Mesendoderm (in vitro differentiated cells): ENCODE measurements at regions not wholly inside any gene's neighbourhood (a gene's known extent, or its start where the extent isn't known, plus 50 kb on each side); places are given as distances from the start of the nearest gene placed in this dataset.

ENCODE experiments used
- DNase-seq: peaks from one replicate; pipeline ENCODE4 v3.0.0; 2013
- H2AK5ac ChIP-seq: 2 replicates; pipeline ENCODE4 v1.6.1; 2013; ENCODE audit warnings: low read length, inconsistent platforms
- H2BK120ac ChIP-seq: 2 replicates; pipeline ENCODE4 v1.6.1; 2013; ENCODE audit warnings: low read depth, mild to moderate bottlenecking, low read length, moderate library complexity, mixed read lengths
- H2BK15ac ChIP-seq: replicated peaks from 2 replicates; pipeline ENCODE4 v1.6.1; 2013; ENCODE audit warnings: low read depth, mild to moderate bottlenecking, moderate library complexity
- H2BK5ac ChIP-seq: 2 replicates; pipeline ENCODE4 v1.6.1; 2013; ENCODE audit warnings: low read length, inconsistent platforms
- H3K18ac ChIP-seq: 2 replicates; pipeline ENCODE4 v1.6.1; 2013; ENCODE audit warnings: mild to moderate bottlenecking, low read length, mixed read lengths
- H3K23ac ChIP-seq: one replicate; pipeline ENCODE4 v1.6.1; 2013; ENCODE audit warnings: low read length
- H3K27ac ChIP-seq: 2 replicates; pipeline ENCODE4 v1.5.1; 2013; ENCODE audit warnings: low read depth, mild to moderate bottlenecking, inconsistent platforms, low read length, moderate library complexity
- H3K27me3 ChIP-seq: 2 replicates; pipeline ENCODE4 v1.6.1; 2013; ENCODE audit warnings: low read length, control low read depth, mild to moderate bottlenecking, inconsistent platforms; ENCODE audit not compliant: insufficient read depth, poor library complexity
- H3K36me3 ChIP-seq: 2 replicates; pipeline ENCODE4 v1.6.1; 2013; ENCODE audit warnings: low read length, inconsistent platforms; ENCODE audit not compliant: control insufficient read depth, insufficient read depth
- H3K4ac ChIP-seq: one replicate; pipeline ENCODE4 v1.6.1; 2013; ENCODE audit warnings: low read depth, mild to moderate bottlenecking, low read length, moderate library complexity
- H3K4me1 ChIP-seq: 2 replicates; pipeline ENCODE4 v1.6.1; 2013; ENCODE audit warnings: low read depth, low read length, inconsistent platforms; ENCODE audit not compliant: control insufficient read depth
- H3K4me2 ChIP-seq: 2 replicates; pipeline ENCODE4 v1.6.1; 2013; ENCODE audit warnings: low read length
- H3K4me3 ChIP-seq: 2 replicates; pipeline ENCODE4 v1.5.1; 2013; ENCODE audit warnings: mild to moderate bottlenecking, low read length
- H3K56ac ChIP-seq: one replicate; pipeline ENCODE4 v1.6.1; 2013; ENCODE audit warnings: low read length
- H3K79me1 ChIP-seq: 2 replicates; pipeline ENCODE4 v1.6.1; 2013; ENCODE audit warnings: low read length, inconsistent platforms
- H3K79me2 ChIP-seq: 2 replicates; pipeline ENCODE4 v1.6.1; 2013; ENCODE audit warnings: mild to moderate bottlenecking, low read length; ENCODE audit not compliant: control insufficient read depth, insufficient read depth
- H3K9ac ChIP-seq: 2 replicates; pipeline ENCODE4 v1.6.1; 2013; ENCODE audit warnings: low read length, inconsistent platforms
- H4K5ac ChIP-seq: one replicate; pipeline ENCODE4 v1.6.1; 2013; ENCODE audit warnings: low read length
- H4K8ac ChIP-seq: one replicate; pipeline ENCODE4 v1.6.1; 2013; ENCODE audit warnings: low read depth, mild to moderate bottlenecking, control low read depth, low read length, moderate library complexity
- WGBS: extraction: QIAGEN DNeasy Blood & Tissue Kit; methylation state at CpG from one replicate; pipeline ENCODE4 v1.1.7; 2013; ENCODE audit warnings: low lambda C conversion rate, missing lambda C conversion rate; ENCODE audit not compliant: insufficient coverage; ENCODE audit errors: extremely low coverage; 5-methylcytosine and 5-hydroxymethylcytosine counted together

DNA sequence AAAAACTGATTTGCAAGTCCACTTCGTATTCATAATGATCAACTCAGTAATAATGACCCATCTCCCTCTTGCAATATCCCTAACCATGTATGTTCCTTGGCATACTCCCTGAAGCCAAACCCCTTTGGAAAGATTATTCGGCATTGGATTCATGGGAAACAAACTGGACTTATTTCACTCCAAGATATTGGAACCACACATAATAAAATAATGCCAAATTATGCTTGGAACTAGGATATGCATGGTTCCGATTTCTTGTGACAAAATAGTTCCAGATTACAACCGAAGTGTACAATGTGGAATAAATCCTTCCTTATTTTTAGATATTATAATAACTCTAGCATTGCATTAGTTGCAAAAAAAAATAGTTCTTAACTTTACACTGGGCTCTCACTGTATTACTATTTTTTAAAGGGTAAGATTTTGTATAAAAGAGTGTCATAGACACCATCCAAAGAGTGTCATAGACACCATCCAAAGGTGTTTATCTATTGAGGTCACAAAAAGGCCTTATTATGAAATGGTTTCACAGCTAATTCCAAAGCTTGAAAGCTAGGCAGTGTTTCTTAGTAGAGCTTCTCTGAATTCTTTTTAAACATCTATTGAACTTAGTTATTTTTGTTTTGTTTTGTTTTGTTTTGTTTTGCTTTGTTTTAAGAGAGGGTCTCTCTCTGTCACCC lies 410.9 kb upstream of the JARID2 start:
- Histone ChIP-seq H3K56ac (no peak overlapping the region), H3K79me2 (no peaks in the 10 kb centered on the region), H3K23ac (no peak overlapping the region), H2AK5ac (no peak overlapping the region), H2BK120ac (no peak overlapping the region), H3K4me1 (peaks cover 6% of the 10 kb centered on the region), H3K18ac (no peak overlapping the region), H2BK5ac (no peak overlapping the region), H3K4me3 (no peak overlapping the region), H3K27me3 (no peaks in the 10 kb centered on the region), H3K27ac (no peak overlapping the region), H3K4me2 (no peak overlapping the region), H3K79me1 (no peaks in the 10 kb centered on the region), H4K8ac (no peak overlapping the region), H4K5ac (no peak overlapping the region), H2BK15ac (no peak overlapping the region), H3K9ac (no peak overlapping the region), H3K4ac (no peak overlapping the region), H3K36me3 (no peaks in the 10 kb centered on the region)
- DNase-seq: no peak
- no CpG with 5 or more reads among the region's 4 CpGs for WGBS

DNA sequence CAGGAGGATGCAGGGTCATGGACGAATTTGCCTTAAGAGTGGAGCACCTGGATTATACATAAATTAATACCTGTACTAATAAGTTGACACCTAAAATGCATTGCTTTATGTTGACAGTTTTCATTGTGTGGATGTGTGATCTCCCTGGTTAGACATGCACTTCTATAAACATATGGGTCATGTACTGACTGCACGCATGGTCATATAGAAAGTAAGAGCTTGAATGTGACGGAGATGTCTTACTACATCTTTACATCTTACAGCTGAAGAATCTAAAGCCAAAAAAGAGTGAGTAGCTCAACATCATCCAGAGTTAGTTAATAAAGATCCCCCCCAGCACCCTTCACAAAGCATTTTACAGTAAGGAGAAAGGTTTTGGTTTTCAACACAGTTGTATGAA lies 408.4 kb upstream of the JARID2 start:
- Histone ChIP-seq H3K79me1 (no peaks in the 10 kb centered on the region), H3K36me3 (no peaks in the 10 kb centered on the region), H2AK5ac (no peak overlapping the region), H3K4me3 (no peak overlapping the region), H3K9ac (no peak overlapping the region), H3K27ac (no peak overlapping the region), H3K4me2 (no peak overlapping the region), H4K8ac (no peak overlapping the region), H2BK15ac (no peak overlapping the region), H2BK5ac (no peak overlapping the region), H3K27me3 (no peaks in the 10 kb centered on the region), H4K5ac (no peak overlapping the region), H3K79me2 (no peaks in the 10 kb centered on the region), H3K56ac (no peak overlapping the region), H3K4me1 (peaks cover 3% of the 10 kb centered on the region), H3K23ac (no peak overlapping the region), H2BK120ac (no peak overlapping the region), H3K4ac (no peak overlapping the region), H3K18ac (no peak overlapping the region)
- no peak for DNase-seq
- no CpG with 5 or more reads among the region's 3 CpGs for WGBS

GRCh38 chr6:14838133-14838583 lies 407.7 kb upstream of the JARID2 start:
- H3K4me2 ChIP-seq: no peak overlapping the region
- no peak overlapping the region for H2BK15ac ChIP-seq
- H2BK120ac ChIP-seq: no peak overlapping the region
- H2BK5ac ChIP-seq: no peak overlapping the region
- WGBS: no CpG with 5 or more reads among the region's 4 CpGs
- no peak overlapping the region for H3K4me3 ChIP-seq
- no peak overlapping the region for H4K5ac ChIP-seq
- DNase-seq: no peak
- no peak overlapping the region for H3K4ac ChIP-seq
- H2AK5ac ChIP-seq: no peak overlapping the region
- H3K56ac ChIP-seq: no peak overlapping the region
- no peak overlapping the region for H3K23ac ChIP-seq
- H4K8ac ChIP-seq: no peak overlapping the region
- no peaks in the 10 kb centered on the region for H3K36me3 ChIP-seq
- H3K9ac ChIP-seq: no peak overlapping the region
- no peaks in the 10 kb centered on the region for H3K79me2 ChIP-seq
- H3K18ac ChIP-seq: no peak overlapping the region
- peaks cover 3% of the 10 kb centered on the region for H3K4me1 ChIP-seq
- no peaks in the 10 kb centered on the region for H3K79me1 ChIP-seq
- H3K27me3 ChIP-seq: no peaks in the 10 kb centered on the region
- no peak overlapping the region for H3K27ac ChIP-seq

GRCh38 chr6:14841901-14842421 lies 403.9 kb upstream of the JARID2 start:
- Histone ChIP-seq H2BK5ac (no peak overlapping the region), H3K56ac (no peak overlapping the region), H3K4me1 (peaks cover 3% of the 10 kb centered on the region), H3K27me3 (no peaks in the 10 kb centered on the region), H3K18ac (no peak overlapping the region), H3K23ac (no peak overlapping the region), H3K4ac (no peak overlapping the region), H4K8ac (no peak overlapping the region), H3K4me3 (no peak overlapping the region), H3K4me2 (no peak overlapping the region), H3K36me3 (no peaks in the 10 kb centered on the region), H2AK5ac (no peak overlapping the region), H3K27ac (no peak overlapping the region), H3K9ac (no peak overlapping the region), H3K79me1 (no peaks in the 10 kb centered on the region), H2BK120ac (no peak overlapping the region), H3K79me2 (no peaks in the 10 kb centered on the region), H2BK15ac (no peak overlapping the region), H4K5ac (no peak overlapping the region)
- no CpG with 5 or more reads among the region's 8 CpGs for WGBS
- no peak for DNase-seq

- H4K8ac ChIP-seq: no peak overlapping the region
- H2BK15ac ChIP-seq: no peak overlapping the region
- H2BK5ac ChIP-seq: no peak overlapping the region
- no peak overlapping the region for H3K18ac ChIP-seq
- H4K5ac ChIP-seq: no peak overlapping the region
- no peaks in the 10 kb centered on the region for H3K79me1 ChIP-seq
- no peaks in the 10 kb centered on the region for H3K36me3 ChIP-seq
- no peaks in the 10 kb centered on the region for H3K27me3 ChIP-seq
- DNase-seq: no peak
- H3K23ac ChIP-seq: no peak overlapping the region
- no CpG with 5 or more reads among the region's 17 CpGs for WGBS
- no peak overlapping the region for H3K56ac ChIP-seq
- H3K9ac ChIP-seq: no peak overlapping the region
- H2AK5ac ChIP-seq: no peak overlapping the region
- H2BK120ac ChIP-seq: no peak overlapping the region
- H3K4me1 ChIP-seq: no peaks in the 10 kb centered on the region
- H3K4me3 ChIP-seq: no peak overlapping the region
- H3K4me2 ChIP-seq: no peak overlapping the region
- no peaks in the 10 kb centered on the region for H3K79me2 ChIP-seq
- H3K27ac ChIP-seq: no peak overlapping the region
- H3K4ac ChIP-seq: no peak overlapping the region
Measured at GRCh38 chr6:14844411-14844810, 401.5 kb upstream of the JARID2 start.

- Histone ChIP-seq H3K27ac (no peak overlapping the region), H3K79me2 (no peaks in the 10 kb centered on the region), H2BK5ac (no peak overlapping the region), H3K79me1 (no peaks in the 10 kb centered on the region), H2BK15ac (no peak overlapping the region), H3K23ac (no peak overlapping the region), H3K9ac (no peak overlapping the region), H2AK5ac (no peak overlapping the region), H3K56ac (no peak overlapping the region), H4K8ac (no peak overlapping the region), H2BK120ac (no peak overlapping the region), H3K4ac (no peak overlapping the region), H3K4me3 (no peak overlapping the region), H3K18ac (no peak overlapping the region), H3K4me1 (no peaks in the 10 kb centered on the region), H4K5ac (no peak overlapping the region), H3K4me2 (no peak overlapping the region), H3K27me3 (no peaks in the 10 kb centered on the region), H3K36me3 (no peaks in the 10 kb centered on the region)
- no CpG with 5 or more reads among the region's 3 CpGs for WGBS
- no peak for DNase-seq
Measured at GRCh38 chr6:14848019-14848418, 397.9 kb upstream of the JARID2 start.
